ENCODE measurements at regions not wholly inside any gene's neighbourhood (a gene's known extent, or its start where the extent isn't known, plus 50 kb on each side); places are given as distances from the start of the nearest gene placed in this dataset.
"Not testable (repeated sequence)": the region's sequence is repeated elsewhere in the genome, so short reads cannot be mapped to it uniquely, and the experiment has no call there.

GRCh38 chr7:94311515-94311914 lies 83.2 kb upstream of the COL1A2 start:
- no peak for DNase-seq (ENCODE audit: low read depth in 2 of 2)

GRCh38 chr7:94313926-94314325 lies 80.8 kb upstream of the COL1A2 start:
- no peak for DNase-seq (ENCODE audit: low read depth in 2 of 2)

GRCh38 chr7:94314413-94315410 lies 80.0 kb upstream of the COL1A2 start:
- no peak for DNase-seq (ENCODE audit: low read depth in 2 of 2)

- not testable (repeated sequence) for DNase-seq (ENCODE audit: low read depth in 2 of 2)
Observed at GRCh38 chr7:94321138-94321537, 73.6 kb upstream of the COL1A2 start.

- no peak for DNase-seq (ENCODE audit: low read depth in 2 of 2)
Observed at GRCh38 chr7:94323844-94324243, 70.9 kb upstream of the COL1A2 start.

GRCh38 chr7:94324380-94325121 lies 70.1 kb upstream of the COL1A2 start:
- DNase-seq (ENCODE audit: low read depth in 2 of 2): no peak

- no peak for DNase-seq (ENCODE audit: low read depth in 2 of 2)
Observed at GRCh38 chr7:94325122-94325475, 69.6 kb upstream of the COL1A2 start.

- DNase-seq (ENCODE audit: low read depth in 2 of 2): no peak
Observed at GRCh38 chr7:94330269-94331020, 64.2 kb upstream of the COL1A2 start.

- DNase-seq (ENCODE audit: low read depth in 2 of 2): no peak
Observed at GRCh38 chr7:94332571-94332970, 62.1 kb upstream of the COL1A2 start.

- no peak for DNase-seq (ENCODE audit: low read depth in 2 of 2)
Observed at GRCh38 chr7:94333810-94334209, 60.9 kb upstream of the COL1A2 start.

- DNase-seq (ENCODE audit: low read depth in 2 of 2): no peak
Observed at GRCh38 chr7:94335586-94335985, 59.1 kb upstream of the COL1A2 start.

GRCh38 chr7:94336009-94336408 lies 58.7 kb upstream of the COL1A2 start:
- DNase-seq (ENCODE audit: low read depth in 2 of 2): no peak

- DNase-seq (ENCODE audit: low read depth in 2 of 2): no peak
Observed at GRCh38 chr7:94338921-94339371, 55.7 kb upstream of the COL1A2 start.

GRCh38 chr7:94344826-94345225 lies 49.9 kb upstream of the COL1A2 start:
- DNase-seq (ENCODE audit: low read depth in 2 of 2): no peak

Data from stimulated activated CD8-positive, alpha-beta memory T cell treated with anti-CD3 and anti-CD28 coated beads, Interleukin-15, amount 100 ng/mL, for 48 hours (primary cell).